Left ventricle myocardium inferior (tissue), 1 donor: ENCODE measurements at regions not wholly inside any gene's neighbourhood (a gene's known extent, or its start where the extent isn't known, plus 50 kb on each side); places are given as distances from the start of the nearest gene placed in this dataset.

ENCODE experiments used
- DNase-seq: peaks from one replicate; pipeline ENCODE4 v3.0.0-alpha.2; 2020
- H3K27ac ChIP-seq: fragments of 200-600 bp; replicated peaks from 2 replicates; pipeline ENCODE4 v1.8.0; 2021
- H3K27me3 ChIP-seq: fragments of 200-600 bp; 2 replicates; pipeline ENCODE4 v1.8.0; 2021; ENCODE audit warnings: low read depth
- H3K36me3 ChIP-seq: fragments of 200-600 bp; 2 replicates; pipeline ENCODE4 v1.8.0; 2021
- H3K4me1 ChIP-seq: fragments of 200-600 bp; 2 replicates; pipeline ENCODE4 v1.8.0; 2021
- H3K4me3 ChIP-seq: fragments of 200-600 bp; 2 replicates; pipeline ENCODE4 v1.8.0; 2021; ENCODE audit warnings: mild to moderate bottlenecking, moderate library complexity
- H3K9me3 ChIP-seq: fragments of 200-600 bp; replicated peaks from 2 replicates; pipeline ENCODE4 v1.8.0; 2021
- CTCF ChIP-seq: fragments of 200-600 bp; IDR thresholded peaks from 2 replicates; pipeline ENCODE4 v1.8.0; 2021; ENCODE audit warnings: antibody characterized with exemption, mild to moderate bottlenecking, borderline replicate concordance
- intact Hi-C: fragments of 100-400 bp; cut with micrococcal nuclease; formaldehyde crosslinking; loops from one replicate; pipeline ENCODE4 v1.11.0; 2022
- donor health status: DM: no; HTN: yes; CAD: no; lungs with severe emphysema.

DNA sequence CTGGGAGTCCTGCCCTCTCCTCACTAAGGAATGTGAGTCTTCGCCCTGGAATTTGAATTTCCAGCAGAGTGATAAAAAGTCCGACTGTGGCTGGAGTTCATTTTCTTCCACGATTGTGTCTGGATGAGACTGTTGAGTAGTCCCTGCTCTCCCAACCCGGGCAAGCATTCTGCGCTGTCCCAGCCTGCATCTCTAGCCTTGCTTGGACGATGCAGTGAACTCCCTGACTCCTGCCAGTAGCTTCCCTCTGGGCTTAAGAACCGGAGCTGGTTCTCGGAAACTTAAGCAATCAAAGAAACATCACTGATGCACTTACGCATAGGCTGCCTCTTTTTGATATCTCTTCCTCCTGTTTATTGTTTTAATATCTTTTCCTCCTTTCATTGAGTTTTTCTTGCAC lies 116.0 kb upstream of the FZD8 start:
- no peaks in the 10 kb centered on the region for H3K36me3 ChIP-seq
- peaks cover 7% of the 10 kb centered on the region for H3K9me3 ChIP-seq
- intact Hi-C loops = no loop called here
- no peaks in the 10 kb centered on the region for H3K4me1 ChIP-seq
- no peak overlapping the region for H3K4me3 ChIP-seq
- no peak for TF ChIP-seq CTCF
- no peaks in the 10 kb centered on the region for H3K27me3 ChIP-seq
- peak overlapping the region; percentile 26 for H3K27ac ChIP-seq
- DNase-seq = peak; percentile 56

DNA sequence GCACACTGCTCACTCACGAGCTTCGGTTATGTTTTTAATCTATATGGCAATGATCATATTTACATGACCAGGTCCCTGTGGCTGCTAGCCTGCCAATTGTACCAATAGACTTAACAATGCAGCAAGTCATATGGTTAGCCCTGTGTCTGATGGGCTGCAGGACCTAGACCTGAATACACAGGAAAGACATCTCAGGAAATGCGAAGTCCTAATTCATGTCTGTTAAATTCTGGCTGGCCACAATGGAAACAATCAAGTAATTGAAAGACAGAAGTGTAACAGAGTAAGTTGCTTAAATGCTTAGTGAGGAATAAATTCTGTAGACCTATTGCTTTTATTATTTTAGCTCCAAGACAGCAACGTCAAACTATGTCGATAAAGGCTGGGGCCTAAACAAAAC lies 112.4 kb upstream of the FZD8 start:
- H3K27me3 ChIP-seq = no peaks in the 10 kb centered on the region
- H3K4me1 ChIP-seq = no peaks in the 10 kb centered on the region
- no peak overlapping the region for H3K27ac ChIP-seq
- no peak for DNase-seq
- intact Hi-C loops = no loop called here
- no peak for TF ChIP-seq CTCF
- no peak overlapping the region for H3K4me3 ChIP-seq
- no peaks in the 10 kb centered on the region for H3K36me3 ChIP-seq
- H3K9me3 ChIP-seq = peaks cover 7% of the 10 kb centered on the region

DNA sequence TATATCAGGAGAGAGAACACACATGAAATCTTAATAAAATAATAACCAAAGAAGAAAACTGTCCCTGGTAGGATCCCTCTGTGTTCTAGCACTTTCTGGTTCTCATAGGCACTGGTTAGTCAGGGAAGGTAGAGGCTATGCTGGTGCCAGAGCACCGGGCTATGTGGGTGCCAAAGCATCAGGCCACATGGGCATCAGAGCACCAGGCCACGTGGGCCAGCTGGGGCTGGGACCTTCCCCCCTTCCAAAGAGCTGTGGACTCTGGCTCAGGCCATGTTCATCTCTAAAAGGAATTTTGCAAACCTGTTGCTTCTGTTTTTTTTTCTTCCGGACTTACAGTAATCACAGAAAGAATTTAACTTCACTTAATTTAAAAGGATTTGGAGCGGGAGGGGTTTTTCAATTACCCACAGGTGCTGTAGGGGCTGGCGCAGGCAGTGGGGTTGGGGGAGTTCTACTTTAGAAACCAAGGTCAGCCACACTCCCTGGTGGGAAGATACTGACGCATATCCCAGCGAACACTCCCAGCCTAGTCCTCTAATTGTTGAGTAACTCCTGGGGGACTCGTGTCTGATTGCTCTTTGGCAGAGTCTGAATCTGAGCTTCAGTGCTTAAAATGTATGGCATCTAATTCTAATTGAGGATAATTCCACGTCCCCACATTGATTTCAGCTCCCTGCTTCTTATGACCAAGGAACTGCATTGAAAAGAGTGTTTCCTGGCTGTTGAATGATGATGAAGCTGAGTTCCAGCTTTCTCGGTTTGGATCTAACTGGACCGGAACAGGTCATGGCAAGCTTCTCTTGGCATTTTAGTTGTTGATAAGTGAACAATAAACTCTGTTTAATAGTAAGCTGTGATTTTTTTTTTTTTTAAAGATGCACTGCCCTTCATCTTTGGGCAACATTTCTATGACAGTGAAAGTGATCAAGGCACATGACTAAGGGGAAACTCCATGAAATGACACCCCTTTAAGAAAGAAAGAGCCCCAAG lies 110.7 kb upstream of the FZD8 start:
- Histone ChIP-seq H3K9me3 (no peaks in the 10 kb centered on the region), H3K27ac (no peak overlapping the region), H3K36me3 (no peaks in the 10 kb centered on the region), H3K4me3 (no peak overlapping the region), H3K4me1 (no peaks in the 10 kb centered on the region), H3K27me3 (peaks cover 5% of the 10 kb centered on the region)
- peak; percentile 17 for DNase-seq
- no peak for TF ChIP-seq CTCF
- intact Hi-C loops = no loop called here

- Histone ChIP-seq H3K9me3 (no peaks in the 10 kb centered on the region), H3K4me1 (no peaks in the 10 kb centered on the region), H3K27ac (no peak overlapping the region), H3K36me3 (no peaks in the 10 kb centered on the region), H3K27me3 (peaks cover 17% of the 10 kb centered on the region), H3K4me3 (no peak overlapping the region)
- no peak for DNase-seq
- intact Hi-C loops = no loop called here
- TF ChIP-seq CTCF = no peak
These were observed 109.3 kb upstream of the FZD8 start for GRCh38 chr10:35751347-35751746.

DNA sequence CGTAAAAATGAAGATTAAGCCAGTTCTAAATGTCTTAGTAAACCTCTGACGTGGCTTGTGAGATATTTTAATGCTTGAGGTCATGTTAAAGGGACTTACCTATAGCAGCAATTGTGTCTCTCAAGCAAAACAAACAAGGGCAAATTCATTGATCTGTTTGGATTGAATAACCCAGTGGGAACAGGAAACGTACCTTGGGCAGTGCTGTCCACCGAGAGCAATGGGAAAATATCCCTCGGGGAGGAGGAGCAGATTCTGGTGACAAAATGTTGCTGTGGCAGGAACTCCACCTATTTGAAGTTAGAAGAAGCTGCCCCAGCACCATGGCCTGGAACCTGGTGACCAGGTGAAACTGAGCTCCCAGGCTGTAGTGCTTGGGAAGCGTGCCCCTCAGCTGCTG lies 107.1 kb upstream of the FZD8 start:
- Histone ChIP-seq H3K4me1 (no peaks in the 10 kb centered on the region), H3K36me3 (no peaks in the 10 kb centered on the region), H3K4me3 (no peak overlapping the region), H3K27ac (no peak overlapping the region), H3K9me3 (no peaks in the 10 kb centered on the region), H3K27me3 (peaks cover 17% of the 10 kb centered on the region)
- TF ChIP-seq CTCF = no peak
- DNase-seq = no peak
- intact Hi-C loops = no loop called here
